GM23338 (cell line): ENCODE measurements at regions not wholly inside any gene's neighbourhood (a gene's known extent, or its start where the extent isn't known, plus 50 kb on each side); places are given as distances from the start of the nearest gene placed in this dataset.

Experiments used
- ATAC-seq: fragments of 200-7000 bp; cut with Tn5 transposase; 3 replicates; pipeline ENCODE4 v1.9.1; 2020
- DNase-seq: peaks from one replicate; pipeline ENCODE4 v3.0.0-alpha.2; 2015; ENCODE audit warnings: low spot score
- H2AFZ ChIP-seq: fragments of 200-600 bp; sonication (generic); 2 replicates; pipeline ENCODE4 v1.8.0; 2016; ENCODE audit warnings: antibody characterized with exemption, mild to moderate bottlenecking, moderate library complexity
- H3F3A ChIP-seq: fragments of 200-600 bp; sonication (generic); replicated peaks from 2 replicates; pipeline ENCODE4 v1.8.0; 2017; ENCODE audit warnings: antibody characterized with exemption, mixed run types, low read depth
- H3K27ac ChIP-seq: fragments of 200-600 bp; sonication (generic); 2 replicates; pipeline ENCODE4 v1.6.1; 2016; ENCODE audit warnings: low read depth
- H3K27me3 ChIP-seq: fragments of 200-600 bp; sonication (generic); 2 replicates; pipeline ENCODE4 v1.8.0; 2016; ENCODE audit warnings: mild to moderate bottlenecking, mixed run types, moderate library complexity; ENCODE audit not compliant: insufficient read depth
- H3K36me3 ChIP-seq: fragments of 200-600 bp; sonication (generic); 2 replicates; pipeline ENCODE4 v1.8.0; 2016; ENCODE audit warnings: mild to moderate bottlenecking; ENCODE audit not compliant: insufficient read depth
- H3K4me1 ChIP-seq: fragments of 200-600 bp; sonication (generic); 2 replicates; pipeline ENCODE4 v1.8.0; 2016; ENCODE audit warnings: mild to moderate bottlenecking, moderate library complexity; ENCODE audit not compliant: insufficient read depth
- H3K4me2 ChIP-seq: fragments of 200-600 bp; sonication (generic); 2 replicates; pipeline ENCODE4 v1.7.1; 2017; ENCODE audit warnings: mixed run types
- H3K4me3 ChIP-seq: fragments of 200-600 bp; sonication (generic); 2 replicates; pipeline ENCODE4 v1.6.1; 2016; ENCODE audit warnings: mixed run types
- H3K79me2 ChIP-seq: fragments of 200-600 bp; sonication (generic); replicated peaks from 2 replicates; pipeline ENCODE4 v1.8.0; 2017; ENCODE audit warnings: mild to moderate bottlenecking; ENCODE audit not compliant: insufficient read depth
- H3K9me2 ChIP-seq: fragments of 200-600 bp; sonication (generic); 2 replicates; pipeline ENCODE4 v1.8.0; 2017; ENCODE audit not compliant: insufficient read depth
- H4K20me1 ChIP-seq: fragments of 200-600 bp; sonication (generic); replicated peaks from 2 replicates; pipeline ENCODE4 v1.8.0; 2017; ENCODE audit warnings: mild to moderate bottlenecking; ENCODE audit not compliant: insufficient read depth
- H3K27ac Mint-ChIP-seq: 2 replicates; pipeline ENCODE4 v1.8.0; 2020; ENCODE audit warnings: inconsistent platforms, mild to moderate bottlenecking, moderate library complexity, mixed read lengths
- H3K27me3 Mint-ChIP-seq: 3 replicates; pipeline ENCODE4 v1.8.0; 2022; ENCODE audit warnings: low read depth, mild to moderate bottlenecking, moderate library complexity, mixed read lengths, inconsistent platforms; ENCODE audit not compliant: insufficient read depth, poor library complexity
- H3K36me3 Mint-ChIP-seq: 3 replicates; pipeline ENCODE4 v1.8.0; 2021; ENCODE audit warnings: low read depth, mild to moderate bottlenecking, inconsistent platforms, moderate library complexity, mixed read lengths
- H3K4me1 Mint-ChIP-seq: 3 replicates; pipeline ENCODE4 v1.8.0; 2020; ENCODE audit warnings: mild to moderate bottlenecking, inconsistent platforms, mixed read lengths
- H3K4me3 Mint-ChIP-seq: 3 replicates; pipeline ENCODE4 v1.8.0; 2021; ENCODE audit warnings: moderate library complexity, mild to moderate bottlenecking, inconsistent platforms, mixed read lengths
- H3K9me3 Mint-ChIP-seq: 3 replicates; pipeline ENCODE4 v1.8.0; 2020; ENCODE audit warnings: moderate library complexity, mild to moderate bottlenecking, inconsistent platforms, mixed read lengths
- REST ChIP-seq: IDR thresholded peaks from one replicate; pipeline ENCODE4 v1.6.1; 2018; ENCODE audit warnings: antibody characterized with exemption; ENCODE audit not compliant: unreplicated experiment
- ZNF462 ChIP-seq: fragments of 250-450 bp; sonication (Bioruptor Pico); IDR thresholded peaks from 2 replicates; pipeline ENCODE4 v1.5.0; 2020; ENCODE audit warnings: mild to moderate bottlenecking, moderate library complexity

DNA sequence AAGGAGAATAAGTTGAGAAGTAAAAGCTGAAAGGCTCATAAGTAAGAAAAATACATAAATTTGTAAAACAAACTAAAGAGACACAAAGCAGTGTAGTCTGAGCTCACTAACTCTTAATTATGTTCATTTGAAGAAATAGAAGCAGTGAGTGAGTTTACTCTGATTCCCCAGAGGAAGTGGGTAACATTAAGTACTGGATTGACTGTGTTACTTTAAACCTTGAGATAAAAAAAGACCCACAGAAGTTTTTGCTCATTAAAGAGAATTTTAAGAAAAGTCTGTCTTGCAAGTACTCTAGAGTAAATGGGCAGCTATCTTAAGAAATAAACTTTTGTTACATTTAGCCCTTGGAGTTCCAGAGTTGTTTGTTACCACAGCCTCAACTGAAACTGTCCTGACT is 2466.9 kb downstream of the PCDH7 start:
- no peak overlapping the region for H3K27ac Mint-ChIP-seq
- DNase-seq (no peak), ATAC-seq (no peak)
- H3K4me2 ChIP-seq, result no peak overlapping the region
- TF ChIP-seq REST, result no peak
- TF ChIP-seq ZNF462 (CRISPR knock-in tag), result no peak
- H3K9me2 ChIP-seq, result peaks cover 3% of the 10 kb centered on the region; the same call in 1 of the 2 replicates
- H3K27ac ChIP-seq, result no peak overlapping the region
- no peaks in the 10 kb centered on the region for H3K27me3 ChIP-seq
- H3K36me3 Mint-ChIP-seq, result peaks cover 5% of the 10 kb centered on the region; the same call in 1 of the 3 replicates
- H3K27me3 Mint-ChIP-seq, result no peaks in the 10 kb centered on the region
- H3K4me1 Mint-ChIP-seq, result no peaks in the 10 kb centered on the region
- no peak overlapping the region for H3K4me3 ChIP-seq
- H3K36me3 ChIP-seq, result no peaks in the 10 kb centered on the region
- H2AFZ ChIP-seq, result no peak overlapping the region
- H4K20me1 ChIP-seq, result no peaks in the 10 kb centered on the region
- peaks cover 11% of the 10 kb centered on the region for H3K9me3 Mint-ChIP-seq
- no peaks in the 10 kb centered on the region for H3K79me2 ChIP-seq
- H3K4me3 Mint-ChIP-seq, result no peak overlapping the region
- no peaks in the 10 kb centered on the region for H3F3A ChIP-seq
- H3K4me1 ChIP-seq, result 0 out of 2 replicates have a peak, but pooled peaks cover 5% of the 10 kb centered on the region
